Gastroesophageal sphincter (tissue), 3 donors: ENCODE measurements at regions not wholly inside any gene's neighbourhood (a gene's known extent, or its start where the extent isn't known, plus 50 kb on each side); places are given as distances from the start of the nearest gene placed in this dataset.

ENCODE experiments used
- EP300 ChIP-seq: sonication (generic); formaldehyde crosslinking; IDR thresholded peaks from one replicate; pipeline ENCODE4 v1.6.1; 2017; ENCODE audit warnings: antibody characterized with exemption, mild to moderate bottlenecking
- POLR2A ChIP-seq, 2 donors: fragments of 450-650 bp; IDR thresholded peaks; one replicate each; pipeline ENCODE4 v1.6.1; 2017; ENCODE audit warnings: antibody characterized with exemption in 2 of 2, mild to moderate bottlenecking in 2 of 2, moderate library complexity in 1 of 2
- TF ChIP-seq, protein P1 (sequence below), 4 experiments: fragments of 200-600 bp in 2 of 4; fragments of 450-650 bp in 2 of 4; sonication (generic) in 1 of 4; IDR thresholded peaks; one replicate each; pipeline ENCODE4 v1.5.1; 2017 to 2019; ENCODE audit warnings: antibody characterized with exemption in 4 of 4, mild to moderate bottlenecking in 2 of 4, moderate library complexity in 2 of 4

DNA sequence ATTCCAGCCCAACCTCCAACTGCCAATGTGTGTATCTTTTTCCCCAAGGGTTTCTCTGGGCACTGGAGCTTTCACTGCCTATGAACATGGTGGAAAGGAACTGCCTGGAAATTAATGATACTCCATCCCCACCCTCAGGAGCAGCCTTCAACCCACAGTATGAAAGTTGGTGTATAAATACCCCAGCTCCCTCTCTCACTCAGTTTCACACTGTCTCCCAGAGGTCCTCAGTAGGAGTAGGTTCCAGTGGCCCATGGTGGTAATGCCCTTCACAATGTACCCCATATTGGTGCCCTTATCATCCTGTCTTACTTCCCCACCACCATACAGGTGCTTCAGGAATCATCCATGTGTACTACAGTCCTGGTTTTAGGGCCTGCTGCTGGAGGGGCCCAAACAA, 462.6 kb downstream of the MIAT start:
- TF ChIP-seq POLR2A (IDR thresholded peaks at IDR 0.05), result no peak
- TF ChIP-seq, protein P1, sequence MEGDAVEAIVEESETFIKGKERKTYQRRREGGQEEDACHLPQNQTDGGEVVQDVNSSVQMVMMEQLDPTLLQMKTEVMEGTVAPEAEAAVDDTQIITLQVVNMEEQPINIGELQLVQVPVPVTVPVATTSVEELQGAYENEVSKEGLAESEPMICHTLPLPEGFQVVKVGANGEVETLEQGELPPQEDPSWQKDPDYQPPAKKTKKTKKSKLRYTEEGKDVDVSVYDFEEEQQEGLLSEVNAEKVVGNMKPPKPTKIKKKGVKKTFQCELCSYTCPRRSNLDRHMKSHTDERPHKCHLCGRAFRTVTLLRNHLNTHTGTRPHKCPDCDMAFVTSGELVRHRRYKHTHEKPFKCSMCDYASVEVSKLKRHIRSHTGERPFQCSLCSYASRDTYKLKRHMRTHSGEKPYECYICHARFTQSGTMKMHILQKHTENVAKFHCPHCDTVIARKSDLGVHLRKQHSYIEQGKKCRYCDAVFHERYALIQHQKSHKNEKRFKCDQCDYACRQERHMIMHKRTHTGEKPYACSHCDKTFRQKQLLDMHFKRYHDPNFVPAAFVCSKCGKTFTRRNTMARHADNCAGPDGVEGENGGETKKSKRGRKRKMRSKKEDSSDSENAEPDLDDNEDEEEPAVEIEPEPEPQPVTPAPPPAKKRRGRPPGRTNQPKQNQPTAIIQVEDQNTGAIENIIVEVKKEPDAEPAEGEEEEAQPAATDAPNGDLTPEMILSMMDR (IDR thresholded peaks at IDR 0.05), result no peak
- TF ChIP-seq EP300, result no peak
